ENCODE measurements at regions not wholly inside any gene's neighbourhood (a gene's known extent, or its start where the extent isn't known, plus 50 kb on each side); places are given as distances from the start of the nearest gene placed in this dataset.
"Not testable (repeated sequence)": the region's sequence is repeated elsewhere in the genome, so short reads cannot be mapped to it uniquely, and the experiment has no call there.

DNA sequence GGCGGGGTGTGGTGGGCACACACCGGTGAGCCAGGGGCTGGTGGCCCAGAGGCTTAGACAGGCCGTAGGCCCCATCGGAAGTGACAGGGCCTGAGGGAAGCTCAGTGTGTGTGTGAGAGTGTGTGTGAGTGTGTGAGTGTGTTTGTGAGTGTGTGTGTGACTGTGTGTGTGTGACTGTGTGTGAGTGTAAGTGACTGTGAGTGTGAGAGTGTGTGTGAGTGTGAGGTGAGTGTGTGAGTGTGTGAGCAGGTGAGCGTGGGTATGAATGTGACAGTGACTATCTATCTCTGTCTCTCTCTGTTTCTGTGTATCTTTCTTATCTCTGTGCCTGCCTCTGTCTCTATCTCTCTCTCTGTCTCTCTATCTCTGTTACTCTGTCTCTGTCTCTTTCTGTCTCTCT, 171.6 kb downstream of the TMEM121 start:
- H2BK15ac ChIP-seq (ENCODE audit: low read length); H3K36me3 ChIP-seq (ENCODE audit: control insufficient read depth in 2 of 4, insufficient read depth in 4 of 4, low read length in 3 of 4); H3K23me2 ChIP-seq (ENCODE audit: low read depth, low read length); H3K79me2 ChIP-seq (ENCODE audit: control insufficient read depth in 1 of 2, insufficient read depth in 2 of 2, low read length in 2 of 2); H2AK5ac ChIP-seq (ENCODE audit: low read depth, low read length); H4K20me1 ChIP-seq (replicated peaks in 1 of 2; ENCODE audit: control insufficient read depth in 1 of 2, insufficient read depth in 2 of 2, low read length in 2 of 2); H3K27ac ChIP-seq (ENCODE audit: low read depth, low read length); CTCF ChIA-PET (ENCODE audit: partially characterized antibody); H3K4me3 ChIP-seq (ENCODE audit: extremely low read depth in 1 of 4, insufficient read depth in 2 of 4, low read depth in 3 of 4, low read length in 4 of 4); POLR2A ChIA-PET (ENCODE audit: partially characterized antibody); H3K4ac ChIP-seq (replicated peaks; ENCODE audit: insufficient read length, low read depth, low read length); H4K8ac ChIP-seq (ENCODE audit: extremely low read depth, insufficient read depth, low read length); H3K27me3 ChIP-seq (replicated peaks in 1 of 4; ENCODE audit: control insufficient read depth in 3 of 4, extremely low read depth in 1 of 4, insufficient read depth in 3 of 4, low read length in 3 of 4); H2AFZ ChIP-seq (ENCODE audit: low read length); H4K5ac ChIP-seq (ENCODE audit: insufficient read length, low read depth, low read length); FAIRE-seq; H2BK12ac ChIP-seq (ENCODE audit: low read depth, low read length); H3K56ac ChIP-seq (replicated peaks; ENCODE audit: insufficient read length, low read depth, low read length); H2BK5ac ChIP-seq (ENCODE audit: low read depth, low read length); H3K18ac ChIP-seq (ENCODE audit: extremely low read depth, low read length); H3K4me1 ChIP-seq (replicated peaks in 1 of 4; ENCODE audit: control insufficient read depth in 3 of 4, insufficient read depth in 4 of 4, low read length in 3 of 4); H3K79me1 ChIP-seq (ENCODE audit: low read depth, low read length); H2BK120ac ChIP-seq (replicated peaks; ENCODE audit: low read depth, low read length); H3K14ac ChIP-seq (ENCODE audit: insufficient read length); H2BK20ac ChIP-seq (ENCODE audit: low read length); DNase-seq (ENCODE audit: low read depth in 1 of 2, low spot score in 2 of 2); H3K4me2 ChIP-seq (ENCODE audit: insufficient read depth in 1 of 2, low read depth in 2 of 2, low read length in 2 of 2); H4K91ac ChIP-seq (replicated peaks; ENCODE audit: insufficient read length, low read length); H3K9ac ChIP-seq (replicated peaks in 1 of 4; ENCODE audit: extremely low read depth in 1 of 4, low read depth in 3 of 4, low read length in 3 of 4); H3K23ac ChIP-seq (ENCODE audit: insufficient read length): not testable (repeated sequence)
- 71% methylated on average over 3 of the region's 5 CpGs; no CpG with 5 or more reads in 1 of the 2 experiments for WGBS, 2 experiments (ENCODE audit: extremely low coverage in 1 of 2, insufficient coverage in 1 of 2, insufficient read length in 1 of 2, insufficient replicate concordance in 2 of 2, low coverage in 1 of 2, low lambda C conversion rate in 2 of 2, missing lambda C conversion rate in 1 of 2)
- peaks cover 36 to 56% of the 10 kb centered on the region in 2 experiments for H3K9me3 ChIP-seq (ENCODE audit: insufficient read depth in 2 of 2, low read depth in 1 of 2, low read length in 1 of 2)

DNA sequence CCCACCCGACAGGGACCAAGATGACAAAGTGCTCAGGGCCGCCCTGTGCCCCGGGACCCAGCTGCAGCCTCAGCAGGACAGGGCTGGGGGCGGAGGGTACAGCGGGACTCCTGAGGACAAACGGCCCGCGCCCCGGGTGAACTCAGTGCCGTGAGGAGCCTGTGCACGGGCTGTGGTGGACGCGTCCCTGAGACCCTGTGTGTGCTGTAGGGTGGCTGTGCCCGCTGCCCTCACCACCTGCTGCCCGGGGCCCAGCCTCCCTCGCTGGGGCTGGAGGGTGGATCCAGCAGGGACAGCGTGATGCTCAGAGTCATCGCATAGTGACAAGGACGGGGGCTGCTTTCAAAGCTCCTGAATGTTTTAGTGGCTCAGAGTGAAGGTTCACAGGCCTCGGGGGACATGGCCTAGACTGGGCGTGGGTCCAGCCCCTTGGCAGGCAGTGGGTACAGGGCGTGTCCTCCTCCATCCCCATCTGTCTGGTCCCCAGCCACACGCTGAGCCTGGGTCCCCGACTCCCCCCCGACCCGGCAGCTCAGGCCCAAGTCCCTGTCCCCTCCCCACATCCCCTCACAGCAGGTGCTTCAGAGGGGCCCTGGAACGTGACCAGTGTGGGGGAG, 172.7 kb downstream of the TMEM121 start:
- H2BK12ac ChIP-seq (ENCODE audit: low read depth, low read length); H3K4me2 ChIP-seq (ENCODE audit: insufficient read depth in 1 of 2, low read depth in 2 of 2, low read length in 2 of 2); POLR2A ChIA-PET (ENCODE audit: partially characterized antibody); H3K23me2 ChIP-seq (ENCODE audit: low read depth, low read length); H3K56ac ChIP-seq (replicated peaks; ENCODE audit: insufficient read length, low read depth, low read length); CTCF ChIA-PET (ENCODE audit: partially characterized antibody); H2BK120ac ChIP-seq (replicated peaks; ENCODE audit: low read depth, low read length); H2AK5ac ChIP-seq (ENCODE audit: low read depth, low read length); H3K36me3 ChIP-seq (ENCODE audit: control insufficient read depth in 2 of 4, insufficient read depth in 4 of 4, low read length in 3 of 4); H3K4me3 ChIP-seq (ENCODE audit: extremely low read depth in 1 of 4, insufficient read depth in 2 of 4, low read depth in 3 of 4, low read length in 4 of 4); FAIRE-seq; H3K9ac ChIP-seq (replicated peaks in 1 of 4; ENCODE audit: extremely low read depth in 1 of 4, low read depth in 3 of 4, low read length in 3 of 4); H3K79me1 ChIP-seq (ENCODE audit: low read depth, low read length); H4K8ac ChIP-seq (ENCODE audit: extremely low read depth, insufficient read depth, low read length); DNase-seq (ENCODE audit: low read depth in 1 of 2, low spot score in 2 of 2); H3K14ac ChIP-seq (ENCODE audit: insufficient read length); H3K4ac ChIP-seq (replicated peaks; ENCODE audit: insufficient read length, low read depth, low read length); H4K91ac ChIP-seq (replicated peaks; ENCODE audit: insufficient read length, low read length); H3K23ac ChIP-seq (ENCODE audit: insufficient read length); H3K4me1 ChIP-seq (replicated peaks in 1 of 4; ENCODE audit: control insufficient read depth in 3 of 4, insufficient read depth in 4 of 4, low read length in 3 of 4); H2BK5ac ChIP-seq (ENCODE audit: low read depth, low read length); H3K27me3 ChIP-seq (replicated peaks in 1 of 4; ENCODE audit: control insufficient read depth in 3 of 4, extremely low read depth in 1 of 4, insufficient read depth in 3 of 4, low read length in 3 of 4); H3K79me2 ChIP-seq (ENCODE audit: control insufficient read depth in 1 of 2, insufficient read depth in 2 of 2, low read length in 2 of 2); H4K5ac ChIP-seq (ENCODE audit: insufficient read length, low read depth, low read length); H2BK20ac ChIP-seq (ENCODE audit: low read length); H2BK15ac ChIP-seq (ENCODE audit: low read length); H2AFZ ChIP-seq (ENCODE audit: low read length); H4K20me1 ChIP-seq (replicated peaks in 1 of 2; ENCODE audit: control insufficient read depth in 1 of 2, insufficient read depth in 2 of 2, low read length in 2 of 2); H3K18ac ChIP-seq (ENCODE audit: extremely low read depth, low read length); H3K27ac ChIP-seq (ENCODE audit: low read depth, low read length): not testable (repeated sequence)
- H3K9me3 ChIP-seq (ENCODE audit: insufficient read depth in 2 of 2, low read depth in 1 of 2, low read length in 1 of 2) = peaks cover 31 to 61% of the 10 kb centered on the region in 2 experiments
- WGBS, 2 experiments (ENCODE audit: extremely low coverage in 1 of 2, insufficient coverage in 1 of 2, insufficient read length in 1 of 2, insufficient replicate concordance in 2 of 2, low coverage in 1 of 2, low lambda C conversion rate in 2 of 2, missing lambda C conversion rate in 1 of 2) = 78% methylated on average over 12 of the region's 27 CpGs; no CpG with 5 or more reads in 1 of the 2 experiments

Data from H1 (cell line).